GM21529 (cell line): ENCODE measurements at regions not wholly inside any gene's neighbourhood (a gene's known extent, or its start where the extent isn't known, plus 50 kb on each side); places are given as distances from the start of the nearest gene placed in this dataset.
"Not testable (repeated sequence)": the region's sequence is repeated elsewhere in the genome, so short reads cannot be mapped to it uniquely, and the experiment has no call there.

Experiments used
- ATAC-seq: cut with Tn5 transposase; IDR thresholded peaks from one replicate; pipeline ENCODE4 v1.9.1; 2021; ENCODE audit not compliant: unreplicated experiment

DNA sequence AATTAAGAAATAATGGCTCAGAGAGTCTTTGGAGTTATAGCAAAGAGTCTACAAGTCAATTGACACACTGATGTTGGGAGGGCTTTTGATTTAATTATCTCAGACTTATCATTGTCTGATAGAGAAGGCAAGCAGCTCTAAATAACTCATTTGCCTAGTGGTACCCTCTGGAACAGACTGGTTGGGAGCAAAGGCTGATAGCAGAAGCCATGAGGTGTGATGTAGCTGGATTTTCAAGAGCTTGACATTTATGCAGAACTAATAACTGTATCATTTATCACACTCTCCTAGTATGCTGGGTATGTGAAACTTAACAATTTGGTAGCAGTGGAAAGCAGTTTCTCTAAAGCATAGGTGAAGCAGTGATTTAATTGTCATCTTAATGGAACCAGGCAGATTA lies 380.6 kb downstream of the TENT5A start:
- no peak for ATAC-seq

DNA sequence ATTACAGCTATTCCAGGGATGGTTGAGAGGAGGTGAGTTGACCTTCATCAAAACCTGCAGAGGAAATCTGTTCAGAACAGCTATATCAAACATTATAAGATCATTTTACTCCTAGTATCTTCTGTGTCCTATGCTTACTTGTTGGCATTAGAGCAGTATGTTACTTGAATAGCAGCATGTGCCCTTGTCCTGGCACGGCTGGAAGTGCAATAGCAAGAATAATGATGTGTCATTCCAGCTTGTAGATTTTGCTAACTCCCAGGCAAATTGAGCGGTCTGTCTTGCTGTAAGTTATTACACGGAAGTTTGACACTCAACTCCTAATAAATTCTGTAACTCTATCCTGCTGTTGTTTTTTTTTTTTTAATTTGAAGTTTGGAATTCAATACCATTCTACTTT lies 385.5 kb downstream of the TENT5A start:
- ATAC-seq = no peak

DNA sequence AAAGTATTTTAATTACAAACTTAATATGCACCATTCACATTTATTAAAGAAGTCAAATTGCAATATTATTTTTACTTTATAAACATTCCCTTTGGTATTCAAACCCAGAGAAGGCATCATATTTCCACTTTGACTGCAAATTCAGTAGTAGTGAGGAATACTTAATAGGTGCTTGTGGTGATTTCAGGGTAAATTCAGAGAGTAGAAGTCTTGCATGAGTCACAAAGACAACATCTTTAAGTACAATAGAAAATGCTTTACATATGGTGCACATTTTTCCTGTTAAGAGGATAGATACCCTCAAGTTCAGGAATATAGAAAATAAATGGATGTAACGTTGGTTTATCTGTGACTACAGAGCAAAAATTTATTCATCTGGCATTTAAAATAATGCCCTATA lies 390.2 kb downstream of the TENT5A start:
- ATAC-seq = no peak

DNA sequence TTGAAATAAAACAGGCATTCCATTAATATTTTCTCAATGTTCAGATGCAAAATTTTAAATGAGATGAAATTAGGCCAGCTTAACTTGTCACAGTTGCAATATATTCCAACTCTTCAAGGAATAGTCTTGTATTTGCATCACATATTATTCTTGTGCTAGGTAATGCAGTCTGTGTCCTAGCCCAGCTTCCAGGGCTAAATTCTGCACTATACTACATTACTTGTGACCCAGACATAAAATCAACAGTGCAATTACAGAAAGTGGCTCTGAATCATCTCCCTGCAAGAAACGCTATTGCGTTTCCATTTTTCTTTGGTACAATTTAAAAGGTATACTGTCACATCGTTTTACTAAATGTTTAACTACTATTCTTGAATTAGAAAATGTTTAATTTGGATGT lies 399.2 kb downstream of the TENT5A start:
- ATAC-seq = no peak

DNA sequence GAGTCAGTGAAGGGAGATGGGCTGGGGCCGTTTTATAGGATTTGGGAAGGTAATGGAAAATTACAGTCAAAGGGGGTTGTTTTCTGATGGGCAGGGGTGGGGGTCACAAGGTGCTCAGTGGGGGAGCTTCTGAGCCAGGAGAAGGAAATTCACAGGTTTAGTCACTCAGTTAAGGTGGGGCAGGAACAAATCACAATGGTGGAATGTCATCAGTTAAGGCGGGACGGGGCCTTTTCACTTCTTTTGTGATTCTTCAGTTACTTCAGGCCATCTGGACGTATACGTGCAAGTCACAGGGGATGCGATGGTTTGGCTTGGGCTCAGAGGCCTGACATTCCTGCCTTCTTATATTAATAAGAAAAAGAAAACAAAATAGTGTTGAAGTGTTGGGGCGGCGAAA lies 408.5 kb downstream of the TENT5A start:
- ATAC-seq = not testable (repeated sequence)

DNA sequence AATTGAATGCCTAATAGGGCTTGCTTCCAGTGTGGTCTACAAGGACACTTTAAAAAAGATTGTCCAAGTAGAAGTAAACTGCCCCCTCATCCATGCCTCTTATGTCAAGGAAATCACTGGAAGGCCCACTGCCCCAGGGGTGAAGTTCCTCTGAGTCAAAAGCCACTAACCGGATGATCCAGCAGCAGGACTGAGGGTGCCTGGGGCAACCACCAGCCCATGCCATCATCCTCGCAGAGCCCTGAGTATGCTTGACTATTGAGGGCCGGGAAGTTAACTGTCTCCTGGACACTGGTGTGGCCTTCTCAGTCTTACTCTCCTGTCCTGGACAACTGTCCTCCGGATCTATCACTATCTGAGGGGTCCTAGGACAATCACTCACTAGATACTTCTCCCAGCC lies 411.5 kb downstream of the TENT5A start:
- ATAC-seq = no peak

DNA sequence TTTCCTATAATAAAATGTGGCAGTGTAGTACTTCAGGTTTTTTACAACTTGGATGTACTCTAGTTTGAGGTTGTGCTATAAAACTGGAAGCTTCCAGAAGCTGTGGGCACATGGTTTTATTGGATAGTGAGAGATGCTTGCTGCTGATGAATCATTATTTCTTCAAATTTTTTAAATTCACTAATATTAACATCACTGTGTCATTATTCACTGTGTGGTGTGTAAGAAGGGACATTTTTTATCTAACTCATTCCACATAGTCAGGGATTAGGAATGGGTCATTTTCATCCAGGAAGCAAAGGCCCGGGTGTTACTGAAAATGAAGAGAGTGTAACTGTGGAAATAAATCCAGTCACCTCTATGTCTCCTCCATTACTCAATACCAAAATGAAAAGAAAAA lies 421.0 kb downstream of the TENT5A start:
- ATAC-seq = no peak

DNA sequence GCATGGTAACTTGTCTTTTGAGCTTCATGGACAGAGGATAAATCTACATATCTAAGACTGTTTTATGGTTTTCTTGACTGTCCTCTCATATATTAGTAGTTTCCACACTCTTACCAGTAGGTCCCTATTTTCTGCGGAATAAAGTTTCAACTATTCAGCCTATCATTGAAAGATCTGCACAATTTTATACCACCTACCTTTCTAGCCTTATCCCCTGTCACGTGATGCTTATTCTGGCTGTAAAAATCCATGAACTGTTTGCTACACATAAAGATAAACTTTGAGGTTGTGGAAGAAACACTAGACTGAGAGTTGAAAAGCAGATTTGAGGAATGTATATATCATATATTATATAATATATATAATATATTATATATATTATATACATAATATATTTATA lies 423.8 kb downstream of the TENT5A start:
- ATAC-seq = no peak

DNA sequence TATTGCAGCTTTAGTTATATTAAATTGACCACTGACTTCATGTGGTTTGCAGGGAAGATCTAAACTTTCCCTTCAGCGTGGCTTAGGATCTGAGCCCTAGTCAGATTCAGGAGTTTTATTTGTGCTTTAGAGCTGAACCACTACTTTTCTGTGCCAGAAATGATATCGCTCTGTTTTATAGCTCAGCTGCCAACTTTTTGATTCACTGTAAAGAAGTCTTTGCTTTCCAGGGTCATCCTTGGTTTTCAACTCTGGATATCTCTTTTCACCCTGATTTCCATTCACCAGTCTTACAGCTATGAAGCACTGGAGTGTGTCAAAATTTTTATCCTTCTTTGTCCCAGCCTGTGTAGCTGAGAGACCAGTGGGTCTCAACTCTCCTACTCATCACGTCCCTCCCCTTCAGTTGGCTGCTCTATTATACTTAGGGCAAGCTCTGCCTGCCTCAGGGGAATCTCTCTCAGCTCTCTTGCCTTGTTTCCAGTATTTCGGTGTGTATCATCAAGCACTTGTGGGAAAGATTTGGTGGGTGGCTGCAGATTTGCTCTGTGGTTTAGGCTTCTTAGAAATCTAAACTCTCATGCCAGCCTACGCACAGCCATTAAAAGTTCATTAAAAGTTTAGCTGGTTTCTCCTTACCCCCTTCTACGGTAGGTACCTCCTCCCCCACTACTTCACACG lies 425.5 kb downstream of the TENT5A start:
- ATAC-seq = no peak

DNA sequence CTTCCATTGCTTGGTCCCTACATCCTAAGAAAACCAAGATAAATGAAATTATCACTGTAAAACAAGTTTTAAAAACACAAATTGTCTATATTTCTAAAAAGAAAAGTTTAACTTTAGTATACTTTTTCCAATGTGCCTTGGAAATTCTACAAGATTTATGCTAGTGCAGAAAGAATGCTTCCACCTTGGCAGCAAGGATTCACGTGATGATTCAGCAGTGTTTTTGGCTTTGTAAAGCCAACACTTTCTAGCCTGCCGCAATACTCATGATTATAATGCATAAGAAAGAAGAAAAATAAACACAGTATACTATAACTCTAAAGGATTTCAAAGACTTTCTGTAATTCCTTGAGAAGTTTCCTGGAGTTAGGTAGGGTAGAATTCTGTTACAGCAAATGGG lies 442.7 kb downstream of the TENT5A start:
- no peak for ATAC-seq

DNA sequence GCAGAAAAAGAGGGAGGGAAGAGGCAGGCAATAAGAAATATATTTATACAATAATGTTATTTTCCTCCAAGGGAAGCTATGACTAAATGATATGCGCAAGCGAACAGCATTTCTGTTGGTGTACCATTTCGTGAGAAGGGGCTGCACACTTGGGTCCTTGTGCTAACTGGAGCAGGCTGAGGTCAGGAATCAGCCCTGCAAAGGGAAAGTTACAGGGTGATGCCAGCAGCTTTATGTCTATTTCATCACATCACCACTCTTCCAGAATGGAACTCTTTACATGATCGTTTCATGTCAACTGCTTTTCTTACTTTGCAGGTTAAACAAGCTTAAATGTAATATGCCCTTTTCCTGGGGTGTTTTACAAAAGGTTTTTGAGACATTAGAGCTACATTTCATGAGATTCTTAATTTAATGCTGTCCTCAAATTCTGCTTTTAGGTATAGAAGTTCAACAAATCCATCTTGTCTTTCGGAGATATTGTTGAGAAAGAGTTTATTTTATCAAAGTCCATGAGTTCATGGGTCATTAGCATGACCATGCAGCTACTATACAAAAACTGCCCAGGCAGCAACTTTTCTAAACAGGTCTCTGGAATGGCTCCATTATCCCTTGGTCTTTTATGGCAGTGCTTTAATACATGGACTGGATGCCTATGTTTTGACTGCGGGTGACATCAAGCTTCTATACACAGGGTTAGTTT lies 443.8 kb downstream of the TENT5A start:
- no peak for ATAC-seq

DNA sequence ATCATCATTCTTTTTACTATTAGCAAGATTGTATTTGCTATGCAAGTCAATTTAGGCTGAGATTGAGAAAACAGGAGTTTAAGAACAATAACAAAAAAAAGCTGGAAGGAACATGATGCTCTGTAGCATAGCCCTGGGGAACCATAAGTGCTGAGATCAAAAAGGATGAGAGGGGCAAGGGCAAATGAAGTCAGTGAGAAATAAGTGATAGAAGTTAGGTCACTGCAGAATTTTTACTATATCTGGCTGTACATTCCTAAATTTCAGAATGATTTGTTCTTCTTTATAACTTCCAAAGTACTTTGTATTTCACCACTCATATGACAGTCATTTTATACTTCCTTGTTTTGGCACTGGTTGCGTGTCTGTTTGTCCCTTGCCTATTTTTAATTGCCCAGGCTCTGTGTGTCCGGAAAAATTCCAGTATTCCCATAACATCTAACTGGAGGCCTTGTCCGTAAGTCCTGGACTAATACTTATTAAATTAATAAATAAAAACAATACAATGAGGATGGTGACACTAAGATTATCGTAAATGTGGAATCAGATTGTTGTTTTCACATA lies 444.7 kb downstream of the TENT5A start:
- ATAC-seq = no peak

DNA sequence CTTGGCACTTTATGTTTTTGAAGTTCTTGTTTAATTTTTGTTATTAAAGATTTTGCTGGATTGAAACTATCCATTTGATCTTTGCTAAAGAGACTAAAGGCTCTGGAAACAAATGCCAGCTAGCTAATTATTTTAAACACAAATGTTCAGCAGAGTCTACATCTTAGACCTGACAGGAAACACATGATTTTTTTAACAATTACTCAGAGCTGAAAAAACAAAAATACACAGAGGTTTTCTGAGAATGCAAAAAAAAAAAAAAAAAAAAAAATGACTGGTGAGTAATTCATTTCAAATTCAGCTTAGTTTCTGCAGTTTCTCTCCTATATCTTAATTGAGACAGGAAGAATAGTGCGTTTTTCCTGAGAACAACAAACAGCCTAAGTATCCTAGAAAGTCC lies 448.0 kb downstream of the TENT5A start:
- no peak for ATAC-seq

DNA sequence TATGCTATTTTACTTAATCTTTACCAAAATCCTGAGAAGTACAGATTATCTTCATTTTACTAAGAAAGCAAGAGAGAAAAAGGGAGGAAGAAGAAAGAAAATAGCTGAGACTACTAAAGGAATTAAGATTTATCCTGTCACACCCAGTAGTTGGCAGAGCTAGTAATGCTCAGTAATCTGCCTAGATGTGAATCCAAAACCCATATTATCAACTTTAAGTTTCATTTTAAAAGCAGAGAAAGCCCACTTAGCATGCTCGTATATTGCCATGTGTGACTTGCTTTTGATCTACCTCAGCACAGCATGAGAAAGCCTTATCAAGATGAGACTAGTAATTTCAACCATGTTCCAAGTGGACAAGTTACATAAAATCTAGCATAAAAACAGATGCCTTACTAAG lies 451.5 kb downstream of the TENT5A start:
- ATAC-seq = no peak

DNA sequence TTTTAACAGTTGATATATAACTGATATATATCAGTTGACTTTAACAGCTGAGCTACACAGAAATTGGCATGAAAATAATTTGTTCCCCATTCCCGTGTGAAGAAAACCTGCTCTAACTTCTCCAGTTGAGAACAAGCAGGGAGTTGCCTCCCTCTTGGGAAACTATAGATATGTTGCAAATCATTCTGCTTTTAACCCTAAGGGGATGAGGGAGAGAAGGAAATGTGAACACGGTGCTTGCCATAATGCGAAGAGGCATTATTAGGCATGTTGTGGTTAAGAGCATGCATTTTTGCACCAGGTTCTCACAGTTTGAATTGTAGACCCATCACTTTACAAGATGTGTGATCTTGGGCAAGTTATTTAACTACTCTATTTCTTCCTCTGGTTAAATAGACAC lies 453.7 kb downstream of the TENT5A start:
- ATAC-seq = no peak

DNA sequence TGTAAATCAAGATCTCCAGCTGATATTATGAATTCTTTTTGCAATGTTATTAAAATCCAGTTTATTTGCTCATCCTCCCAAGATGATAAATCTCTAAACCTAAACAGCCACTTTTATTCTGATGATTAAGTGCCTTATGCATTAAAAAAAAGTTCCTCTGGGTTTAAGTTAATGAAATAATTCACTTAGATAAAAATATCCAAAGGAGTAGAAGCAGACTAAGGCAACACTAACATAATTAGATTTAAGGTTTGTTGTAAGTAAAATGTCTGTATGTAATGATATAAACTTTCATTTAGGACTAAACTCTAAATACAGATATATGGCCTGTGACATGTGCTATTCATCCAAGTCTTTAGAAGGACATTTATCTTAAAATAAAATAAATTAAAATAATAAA lies 457.2 kb downstream of the TENT5A start:
- ATAC-seq = no peak

DNA sequence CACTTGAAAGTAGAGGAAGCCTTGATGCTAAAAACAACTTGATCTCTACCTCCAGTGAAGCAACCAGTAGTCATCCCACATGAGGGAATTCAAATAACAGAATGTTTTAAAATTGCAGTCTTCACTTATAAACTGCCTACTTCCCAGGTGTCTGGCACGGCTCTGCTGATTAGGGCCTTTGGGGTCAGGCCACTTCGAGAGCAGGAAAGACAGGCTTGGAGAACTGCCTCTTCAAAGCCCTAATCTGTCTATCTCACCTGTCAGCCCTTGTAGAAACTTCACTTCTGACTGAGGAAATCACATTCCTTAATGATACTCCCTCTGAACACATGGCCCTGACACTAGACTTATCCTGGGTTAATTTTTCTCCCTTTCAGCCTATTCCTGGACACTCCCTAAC lies 458.6 kb downstream of the TENT5A start:
- no peak for ATAC-seq

DNA sequence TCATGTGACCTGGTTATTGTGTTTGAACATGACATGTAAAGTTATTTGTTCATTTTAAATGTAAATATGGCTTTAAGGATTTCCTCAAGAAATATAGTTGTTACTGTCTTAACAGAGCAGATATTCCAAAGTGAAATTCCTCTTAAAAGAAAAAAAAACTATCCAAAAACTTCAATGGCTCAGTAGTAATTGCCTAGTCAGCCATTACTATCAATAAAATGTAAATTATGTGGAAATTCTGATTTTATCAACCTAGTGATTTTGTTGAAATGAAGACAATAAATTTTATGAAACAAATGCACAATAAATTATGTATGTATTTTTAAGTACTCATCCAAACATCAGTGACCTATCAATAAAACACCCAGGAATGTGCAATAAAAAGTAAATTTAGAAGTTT lies 463.3 kb downstream of the TENT5A start:
- no peak for ATAC-seq

DNA sequence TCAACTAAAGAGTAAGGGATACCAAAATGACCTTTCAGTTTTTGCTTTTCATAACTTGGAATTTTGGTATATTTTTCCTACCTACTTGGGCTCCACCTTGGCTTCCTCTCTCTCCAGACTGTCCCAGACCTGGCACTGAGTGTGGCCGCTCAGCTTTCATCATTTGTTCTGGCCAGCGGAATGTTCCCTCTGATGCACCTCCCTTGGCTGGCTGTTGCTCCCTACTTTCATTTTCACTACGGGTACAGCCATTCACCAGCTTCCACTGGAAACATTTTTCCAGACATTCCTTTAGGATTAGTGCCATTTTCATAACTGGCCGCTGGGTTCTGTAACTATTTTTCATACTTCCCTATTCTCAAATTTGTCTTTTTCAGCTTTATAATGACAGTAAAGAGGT lies 487.4 kb downstream of the TENT5A start:
- no peak for ATAC-seq

DNA sequence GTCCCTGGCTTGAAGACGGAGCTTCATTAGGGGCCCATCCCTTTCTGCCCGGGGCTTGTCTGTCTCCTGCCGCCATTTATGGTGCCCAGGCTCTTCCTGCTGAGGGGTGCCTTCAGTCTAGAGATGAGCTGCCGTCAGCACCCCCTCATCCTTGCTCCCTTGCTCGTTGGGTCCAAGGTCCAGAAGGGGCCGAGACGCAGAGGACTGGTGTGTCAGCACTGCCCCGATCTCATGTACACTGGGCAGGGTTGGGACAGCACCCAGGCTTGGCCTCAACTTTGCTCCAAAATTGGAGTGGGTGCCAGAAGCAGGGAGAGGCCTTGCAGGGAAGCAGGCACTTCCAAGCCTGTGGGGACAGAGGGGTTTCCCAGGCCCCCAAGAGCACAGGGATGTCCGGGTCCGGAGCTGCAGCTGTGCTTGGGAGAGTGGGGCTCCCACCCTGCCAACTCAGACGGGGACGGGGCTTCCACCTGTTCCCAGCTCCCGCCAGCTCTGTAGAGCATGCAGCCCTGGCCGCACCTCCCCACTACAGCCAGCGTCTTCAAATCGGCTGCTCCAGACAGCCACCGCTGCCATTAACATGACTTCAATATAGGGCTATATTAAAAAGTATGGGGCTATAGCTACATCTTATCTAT lies 488.8 kb downstream of the TENT5A start:
- no peak for ATAC-seq

DNA sequence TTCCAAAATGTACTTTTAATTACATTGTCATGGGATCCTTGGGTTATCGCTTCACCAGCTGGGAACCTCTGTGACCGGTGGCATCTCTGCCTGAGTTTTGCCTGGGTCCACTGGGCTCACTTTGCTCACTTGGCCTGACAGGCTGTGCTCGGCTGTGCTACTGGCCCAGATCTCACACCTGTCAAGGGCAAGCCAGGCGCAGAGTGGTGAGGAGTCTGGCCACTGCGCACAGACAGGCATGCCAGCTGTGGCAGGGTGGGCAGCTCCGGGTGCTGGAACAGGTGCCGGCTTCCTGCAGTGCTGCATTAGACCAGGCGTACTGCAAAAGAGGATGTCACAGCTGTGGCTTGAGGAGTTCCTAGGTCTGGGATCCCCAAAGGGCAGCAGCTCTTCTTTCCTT lies 489.8 kb downstream of the TENT5A start:
- no peak for ATAC-seq

DNA sequence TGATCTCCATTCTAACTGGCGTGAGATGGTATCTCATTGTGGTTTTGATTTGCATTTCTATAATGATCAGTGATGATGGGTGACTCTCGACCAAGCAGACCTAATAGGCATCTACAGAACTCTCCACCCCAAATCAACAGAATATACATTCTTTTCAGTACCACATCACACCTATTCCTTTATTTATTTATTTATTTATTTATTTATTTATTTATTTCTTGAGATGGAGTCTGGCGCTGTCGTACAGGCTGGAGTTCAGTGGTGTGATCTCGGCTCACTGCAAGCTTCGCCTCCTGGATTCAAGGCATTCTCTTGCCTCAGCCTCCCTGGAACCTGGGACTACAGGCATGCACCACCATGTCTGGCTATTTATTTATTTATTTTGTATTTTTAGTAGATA lies 496.3 kb downstream of the TENT5A start:
- ATAC-seq = not testable (repeated sequence)
